ENCODE measurements at regions not wholly inside any gene's neighbourhood (a gene's known extent, or its start where the extent isn't known, plus 50 kb on each side); places are given as distances from the start of the nearest gene placed in this dataset.

DNA sequence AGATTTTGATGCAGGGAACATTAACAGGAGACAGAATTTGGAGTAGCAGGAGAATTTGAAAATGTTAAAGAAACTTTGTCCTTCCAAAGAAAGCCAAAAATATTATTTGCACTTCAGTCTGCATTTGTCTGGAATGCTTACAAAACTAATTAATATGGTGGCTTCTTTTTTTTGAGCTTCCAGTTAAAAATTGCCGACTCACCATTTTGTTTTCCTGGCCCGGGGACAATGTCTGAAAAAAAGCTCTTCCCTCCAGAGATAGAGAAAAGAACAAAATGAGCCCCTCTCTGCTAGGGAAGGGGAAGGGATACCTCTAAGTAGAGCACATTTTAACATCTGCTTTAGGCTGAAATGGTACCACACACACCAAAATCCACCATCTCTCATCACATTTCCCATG lies 360.8 kb downstream of the SOX9 start:
- POLR2A ChIA-PET (ENCODE audit: unreplicated experiment) = interaction anchor here (0.6 kb wide), 1 partner anchor 59 kb away, joined by 3 read pairs; no protein-coding TSS in a partner anchor
- ATAC-seq = no peak
- TF ChIP-seq EZH2phosphoT487 (IDR thresholded peaks at IDR 0.05; ENCODE audit: borderline replicate concordance, low read length) (no peak), EZH2 (IDR thresholded peaks at IDR 0.05; ENCODE audit: low read length, unreplicated experiment) (no peak)
- TF ChIP-seq, protein P1, sequence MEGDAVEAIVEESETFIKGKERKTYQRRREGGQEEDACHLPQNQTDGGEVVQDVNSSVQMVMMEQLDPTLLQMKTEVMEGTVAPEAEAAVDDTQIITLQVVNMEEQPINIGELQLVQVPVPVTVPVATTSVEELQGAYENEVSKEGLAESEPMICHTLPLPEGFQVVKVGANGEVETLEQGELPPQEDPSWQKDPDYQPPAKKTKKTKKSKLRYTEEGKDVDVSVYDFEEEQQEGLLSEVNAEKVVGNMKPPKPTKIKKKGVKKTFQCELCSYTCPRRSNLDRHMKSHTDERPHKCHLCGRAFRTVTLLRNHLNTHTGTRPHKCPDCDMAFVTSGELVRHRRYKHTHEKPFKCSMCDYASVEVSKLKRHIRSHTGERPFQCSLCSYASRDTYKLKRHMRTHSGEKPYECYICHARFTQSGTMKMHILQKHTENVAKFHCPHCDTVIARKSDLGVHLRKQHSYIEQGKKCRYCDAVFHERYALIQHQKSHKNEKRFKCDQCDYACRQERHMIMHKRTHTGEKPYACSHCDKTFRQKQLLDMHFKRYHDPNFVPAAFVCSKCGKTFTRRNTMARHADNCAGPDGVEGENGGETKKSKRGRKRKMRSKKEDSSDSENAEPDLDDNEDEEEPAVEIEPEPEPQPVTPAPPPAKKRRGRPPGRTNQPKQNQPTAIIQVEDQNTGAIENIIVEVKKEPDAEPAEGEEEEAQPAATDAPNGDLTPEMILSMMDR (conservative IDR thresholded peaks at IDR 0.05; ENCODE audit: low read depth, low read length) = no peak
- Histone ChIP-seq H3K9me3 (ENCODE audit: low read length) (no peaks in the 10 kb centered on the region), H3K27ac (ENCODE audit: low read length) (no peak overlapping the region), H3K4me3 (ENCODE audit: low read length) (no peak overlapping the region), H3K79me2 (ENCODE audit: low read length) (peaks cover 93% of the 10 kb centered on the region), H3K9me2 (replicated peaks; ENCODE audit: low read length) (no peaks in the 10 kb centered on the region), H3K4me2 (ENCODE audit: low read length) (no peak overlapping the region), H3F3A (ENCODE audit: low read length, unreplicated experiment) (no peaks in the 10 kb centered on the region), H3K9ac (ENCODE audit: low read length) (no peak overlapping the region), H2AFZ (ENCODE audit: low read length) (no peak overlapping the region), H3K36me3 (ENCODE audit: low read depth, low read length) (no peaks in the 10 kb centered on the region), H4K20me1 (ENCODE audit: low read length) (0 out of 2 replicates have a peak, but pooled peaks cover 6% of the 10 kb centered on the region), H3K27me3 (ENCODE audit: low read length) (no peaks in the 10 kb centered on the region), H3K4me1 (ENCODE audit: insufficient read depth, low read length) (peaks cover 12% of the 10 kb centered on the region)
- no peak for DNase-seq
- CTCF ChIA-PET = no interaction called here
- intact Hi-C loops (cut with micrococcal nuclease) = no loop called here
- no TSS peak for BruUV-seq (replicated peaks)

GRCh38 chr17:72485596-72485995 lies 364.8 kb downstream of the SOX9 start:
- Histone ChIP-seq H3K27ac (ENCODE audit: low read length) (no peak overlapping the region), H3K9me3 (ENCODE audit: low read length) (no peaks in the 10 kb centered on the region), H3K36me3 (ENCODE audit: low read depth, low read length) (no peaks in the 10 kb centered on the region), H3K4me3 (ENCODE audit: low read length) (no peak overlapping the region), H3F3A (ENCODE audit: low read length, unreplicated experiment) (no peaks in the 10 kb centered on the region), H3K9me2 (replicated peaks; ENCODE audit: low read length) (no peaks in the 10 kb centered on the region), H4K20me1 (ENCODE audit: low read length) (peaks cover 16% of the 10 kb centered on the region; the same call in 1 of the 2 replicates), H3K27me3 (ENCODE audit: low read length) (no peaks in the 10 kb centered on the region), H2AFZ (ENCODE audit: low read length) (no peak overlapping the region), H3K79me2 (ENCODE audit: low read length) (peaks cover 91% of the 10 kb centered on the region), H3K4me2 (ENCODE audit: low read length) (no peak overlapping the region), H3K4me1 (ENCODE audit: insufficient read depth, low read length) (no peaks in the 10 kb centered on the region), H3K9ac (ENCODE audit: low read length) (no peak overlapping the region)
- ChIA-PET CTCF (no interaction called here), POLR2A (ENCODE audit: unreplicated experiment) (no interaction called here)
- no TSS peak for BruUV-seq (replicated peaks)
- ATAC-seq (no peak), DNase-seq (no peak)
- TF ChIP-seq, protein P1 (conservative IDR thresholded peaks at IDR 0.05; ENCODE audit: low read depth, low read length) = no peak
- TF ChIP-seq EZH2phosphoT487 (IDR thresholded peaks at IDR 0.05; ENCODE audit: borderline replicate concordance, low read length) = no peak
- no peak for TF ChIP-seq EZH2 (IDR thresholded peaks at IDR 0.05; ENCODE audit: low read length, unreplicated experiment)
- intact Hi-C loops (cut with micrococcal nuclease) = no loop called here

DNA sequence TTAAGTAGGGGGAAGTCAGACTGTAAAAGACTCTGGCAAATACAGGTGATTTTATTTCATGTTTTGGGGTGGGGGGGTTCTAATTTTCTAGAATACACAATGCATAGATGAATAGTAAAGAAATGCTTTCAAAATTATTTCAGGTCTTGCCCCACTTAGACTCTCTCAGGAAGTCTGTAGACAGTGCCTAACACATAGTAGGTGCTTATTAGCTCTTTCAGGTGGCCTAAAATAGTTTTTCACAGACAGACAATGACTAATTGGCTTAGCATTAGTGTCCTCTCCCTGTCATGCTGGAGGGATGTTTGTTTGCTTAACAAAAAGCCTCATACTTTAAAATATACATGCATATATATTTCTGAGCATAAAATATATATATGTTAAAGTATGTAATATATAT lies 366.0 kb downstream of the SOX9 start:
- Histone ChIP-seq H3K9me3 (ENCODE audit: low read length) (no peaks in the 10 kb centered on the region), H3K9ac (ENCODE audit: low read length) (no peak overlapping the region), H3K9me2 (replicated peaks; ENCODE audit: low read length) (no peaks in the 10 kb centered on the region), H3K4me2 (ENCODE audit: low read length) (no peak overlapping the region), H3K36me3 (ENCODE audit: low read depth, low read length) (no peaks in the 10 kb centered on the region), H3F3A (ENCODE audit: low read length, unreplicated experiment) (no peaks in the 10 kb centered on the region), H3K27me3 (ENCODE audit: low read length) (no peaks in the 10 kb centered on the region), H3K4me3 (ENCODE audit: low read length) (no peak overlapping the region), H3K27ac (ENCODE audit: low read length) (no peak overlapping the region), H4K20me1 (ENCODE audit: low read length) (peaks cover 16% of the 10 kb centered on the region; the same call in 1 of the 2 replicates), H2AFZ (ENCODE audit: low read length) (no peak overlapping the region), H3K4me1 (ENCODE audit: insufficient read depth, low read length) (no peaks in the 10 kb centered on the region), H3K79me2 (ENCODE audit: low read length) (peaks cover 91% of the 10 kb centered on the region)
- no peak for TF ChIP-seq EZH2phosphoT487 (IDR thresholded peaks at IDR 0.05; ENCODE audit: borderline replicate concordance, low read length)
- no peak for TF ChIP-seq EZH2 (IDR thresholded peaks at IDR 0.05; ENCODE audit: low read length, unreplicated experiment)
- TF ChIP-seq, protein P1 (conservative IDR thresholded peaks at IDR 0.05; ENCODE audit: low read depth, low read length) = no peak
- DNase-seq = no peak
- intact Hi-C loops (cut with micrococcal nuclease) = no loop called here
- ChIA-PET POLR2A (ENCODE audit: unreplicated experiment) (no interaction called here), CTCF (no interaction called here)
- no peak for ATAC-seq
- no TSS peak for BruUV-seq (replicated peaks)

Data from PC-3 (cell line).